T-cell (primary cell): ENCODE measurements at regions not wholly inside any gene's neighbourhood (a gene's known extent, or its start where the extent isn't known, plus 50 kb on each side); places are given as distances from the start of the nearest gene placed in this dataset.

Source experiments
- ATAC-seq, 4 experiments: fragments of 200-7000 bp in 3 of 4; fragments of 150-1000 bp in 1 of 4; cut with Tn5 transposase; replicated peaks in 1 of 4; 1 replicate in 3 of 4; 2 replicates in 1 of 4; pipeline ENCODE4 v1.10.0; 2021; ENCODE audit warnings: moderate library complexity in 3 of 4, mild to moderate bottlenecking in 2 of 4, moderate number of reproducible peaks in 1 of 4
- CTCF ChIA-PET, 2 donors: fragments of 300-600 bp; sonication (Branson Sonifier 250); formaldehyde crosslinking; loops; one replicate each; lab custom pipeline; 2022; ENCODE audit warnings: antibody characterized with exemption in 2 of 2; lab: Charles Lee
- POLR2A ChIA-PET, 2 donors: fragments of 300-600 bp; sonication (Branson Sonifier 250); formaldehyde crosslinking; loops; one replicate each; lab custom pipeline; 2022; ENCODE audit warnings: antibody characterized with exemption in 2 of 2; lab: Charles Lee
- DNase-seq, 35 experiments: peaks; one replicate each; pipeline versions ENCODE4 v3.0.0 to v3.0.0-alpha.2; 2013 to 2023
- H3K27ac ChIP-seq: one replicate; pipeline ENCODE4 v1.5.1; 2013; ENCODE audit warnings: low read length
- H3K27me3 ChIP-seq, 2 experiments: replicated peaks in 1 of 2; 1 replicate in 1 of 2; 2 replicates in 1 of 2; pipeline versions ENCODE4 v1.6.1 to v1.7.0; 2013; ENCODE audit warnings: low read length in 1 of 2, mixed read lengths in 1 of 2; ENCODE audit not compliant: control insufficient read depth in 2 of 2, insufficient read depth in 2 of 2; ENCODE audit errors: extremely low read depth in 1 of 2
- H3K36me3 ChIP-seq, 2 donors: 1 replicate in 1 of 2; 2 replicates in 1 of 2; pipeline versions ENCODE4 v1.6.1 to v1.7.0; 2013; ENCODE audit warnings: low read length in 1 of 2; ENCODE audit not compliant: control insufficient read depth in 2 of 2, insufficient read depth in 1 of 2; ENCODE audit errors: extremely low read depth in 1 of 2
- H3K4me1 ChIP-seq, 2 experiments: 1 replicate in 1 of 2; 2 replicates in 1 of 2; pipeline versions ENCODE4 v1.6.1 to v1.7.0; 2013; ENCODE audit warnings: low read length in 2 of 2, mixed read lengths in 1 of 2; ENCODE audit not compliant: insufficient read depth in 2 of 2, control insufficient read depth in 1 of 2; ENCODE audit errors: extremely low read depth in 1 of 2
- H3K4me3 ChIP-seq, 2 donors: 1 replicate in 1 of 2; 2 replicates in 1 of 2; pipeline versions ENCODE4 v1.5.1 to v1.7.0; 2013; ENCODE audit warnings: mild to moderate bottlenecking in 2 of 2, low read length in 1 of 2, moderate library complexity in 1 of 2; ENCODE audit not compliant: control insufficient read depth in 1 of 2; ENCODE audit errors: extremely low read depth in 1 of 2
- H3K9me3 ChIP-seq: 2 replicates; pipeline ENCODE4 v1.7.0; 2013
- H3K27ac Mint-ChIP-seq, 2 donors: one replicate each; pipeline ENCODE4 v1.8.0; 2020 to 2021; ENCODE audit warnings: mild to moderate bottlenecking in 2 of 2, mixed read lengths in 2 of 2
- H3K27me3 Mint-ChIP-seq, 2 donors: one replicate each; pipeline ENCODE4 v1.8.0; 2021 to 2022; ENCODE audit warnings: mixed read lengths in 2 of 2
- H3K36me3 Mint-ChIP-seq: one replicate; pipeline ENCODE4 v1.8.0; 2021; ENCODE audit warnings: mixed read lengths
- H3K4me1 Mint-ChIP-seq, 3 donors: one replicate each; pipeline ENCODE4 v1.8.0; 2020 to 2022; ENCODE audit warnings: mixed read lengths in 3 of 3, mild to moderate bottlenecking in 1 of 3
- H3K4me3 Mint-ChIP-seq, 3 donors: one replicate each; pipeline ENCODE4 v1.8.0; 2020 to 2022; ENCODE audit warnings: mild to moderate bottlenecking in 3 of 3, mixed read lengths in 3 of 3, moderate library complexity in 3 of 3
- H3K9me3 Mint-ChIP-seq, 3 donors: one replicate each; pipeline ENCODE4 v1.8.0; 2020 to 2022; ENCODE audit warnings: mixed read lengths in 3 of 3
- whole genome bisulfite sequencing: methylation state at CpG from one replicate; pipeline ENCODE4 v1.1.5; 2013; ENCODE audit warnings: missing lambda C conversion rate; ENCODE audit not compliant: insufficient coverage; 5-methylcytosine and 5-hydroxymethylcytosine counted together

DNA sequence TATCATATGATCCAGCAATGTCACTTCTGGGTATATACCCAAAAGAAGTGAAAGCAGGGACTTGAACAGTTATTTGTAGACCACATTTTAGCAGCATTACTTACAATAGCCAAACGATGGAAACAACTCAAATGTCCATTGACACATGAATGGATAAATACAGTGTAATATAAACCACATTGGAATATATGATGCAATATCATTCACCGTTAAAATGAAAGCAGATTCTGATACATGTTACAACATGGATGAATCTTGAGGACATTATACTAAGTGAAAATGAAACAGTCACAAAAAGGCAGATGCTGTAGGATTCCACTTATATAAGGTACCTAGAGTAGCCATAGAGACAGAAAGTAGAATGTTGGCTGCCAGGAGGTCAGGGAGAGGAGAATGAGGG, 130.5 kb upstream of the SMAD1 start:
- ATAC-seq, result no peak
- Histone ChIP-seq H3K27ac (no peak overlapping the region), H3K9me3 (no peaks in the 10 kb centered on the region), H3K4me1 (no peaks in the 10 kb centered on the region), H3K36me3 (no peaks in the 10 kb centered on the region), H3K4me3 (no peak overlapping the region), H3K27me3 (peaks cover 0 to 2% of the 10 kb centered on the region in 2 experiments)
- peaks cover 12 to 14% of the 10 kb centered on the region in 2 donors for H3K27me3 Mint-ChIP-seq
- H3K36me3 Mint-ChIP-seq, result no peaks in the 10 kb centered on the region
- no peaks in the 10 kb centered on the region for H3K9me3 Mint-ChIP-seq
- no CpG with 5 or more reads among the region's 2 CpGs for WGBS
- no peak overlapping the region for H3K27ac Mint-ChIP-seq
- H3K4me1 Mint-ChIP-seq, result no peaks in the 10 kb centered on the region
- ChIA-PET POLR2A (no interaction called here), CTCF (no interaction called here)
- H3K4me3 Mint-ChIP-seq, result no peak overlapping the region
- DNase-seq, result no peak

DNA sequence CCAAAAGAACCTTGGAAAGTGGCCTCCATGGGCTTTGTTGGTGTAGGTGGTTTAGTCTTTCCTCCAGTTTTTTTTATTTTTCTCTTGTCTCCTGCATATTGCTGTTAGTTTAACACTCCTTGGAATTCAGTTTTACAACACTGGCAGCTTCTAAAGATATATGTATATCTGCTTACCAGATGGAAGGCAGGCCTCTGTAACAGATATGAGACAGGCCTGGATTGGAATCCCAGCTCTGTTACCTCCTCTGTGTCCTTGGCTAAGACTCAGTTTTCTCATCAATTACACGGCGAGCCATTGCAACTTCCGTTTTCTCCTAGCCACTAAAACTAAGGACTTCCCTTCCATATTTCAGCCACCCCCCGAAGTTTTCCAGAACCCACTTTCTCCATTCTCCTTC, 133.4 kb upstream of the SMAD1 start:
- peaks cover 12 to 14% of the 10 kb centered on the region in 2 donors for H3K27me3 Mint-ChIP-seq
- H3K27ac Mint-ChIP-seq, result no peak overlapping the region
- no peak overlapping the region for H3K4me3 ChIP-seq
- no peaks in the 10 kb centered on the region for H3K4me1 ChIP-seq
- H3K36me3 Mint-ChIP-seq, result no peaks in the 10 kb centered on the region
- H3K4me1 Mint-ChIP-seq, result no peaks in the 10 kb centered on the region
- H3K9me3 ChIP-seq, result no peaks in the 10 kb centered on the region
- ATAC-seq, result no peak
- WGBS, result 90% methylated on average over 2 of the region's 4 CpGs
- no peak for DNase-seq
- H3K9me3 Mint-ChIP-seq, result no peaks in the 10 kb centered on the region
- H3K27ac ChIP-seq, result no peak overlapping the region
- ChIA-PET CTCF (no interaction called here), POLR2A (no interaction called here)
- H3K27me3 ChIP-seq, result peaks cover 0 to 2% of the 10 kb centered on the region in 2 experiments
- H3K36me3 ChIP-seq, result no peaks in the 10 kb centered on the region
- H3K4me3 Mint-ChIP-seq, result no peak overlapping the region

DNA sequence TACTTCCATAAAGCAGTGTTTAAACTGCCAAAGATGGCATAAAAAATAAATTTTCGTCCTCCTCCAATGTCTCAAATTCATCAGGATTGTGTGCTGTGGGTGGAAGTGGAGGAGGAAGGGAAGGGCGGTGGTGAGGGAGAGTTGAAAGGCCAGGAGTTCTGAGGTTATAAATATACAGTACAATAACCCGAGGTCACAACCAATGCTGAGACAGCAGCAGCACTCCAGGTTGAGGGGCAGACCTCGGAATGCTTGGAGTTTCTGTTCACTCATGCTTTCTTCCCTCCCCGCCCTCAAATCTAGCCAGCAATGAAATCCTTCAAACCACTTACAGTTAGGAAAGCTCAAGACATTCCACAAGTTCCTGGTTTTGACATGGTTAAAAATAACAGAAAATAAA, 134.0 kb upstream of the SMAD1 start:
- DNase-seq, result no peak
- ChIA-PET CTCF (no interaction called here), POLR2A (no interaction called here)
- Mint-ChIP-seq H3K36me3 (no peaks in the 10 kb centered on the region), H3K4me1 (no peaks in the 10 kb centered on the region), H3K27me3 (peaks cover 12 to 14% of the 10 kb centered on the region in 2 donors), H3K27ac (no peak overlapping the region), H3K9me3 (no peaks in the 10 kb centered on the region), H3K4me3 (no peak overlapping the region)
- Histone ChIP-seq H3K4me3 (no peak overlapping the region), H3K4me1 (no peaks in the 10 kb centered on the region), H3K27me3 (peaks cover 0 to 2% of the 10 kb centered on the region in 2 experiments), H3K27ac (no peak overlapping the region), H3K36me3 (no peaks in the 10 kb centered on the region), H3K9me3 (no peaks in the 10 kb centered on the region)
- 80% methylated on average over 1 of the region's 5 CpGs for WGBS
- no peak for ATAC-seq

DNA sequence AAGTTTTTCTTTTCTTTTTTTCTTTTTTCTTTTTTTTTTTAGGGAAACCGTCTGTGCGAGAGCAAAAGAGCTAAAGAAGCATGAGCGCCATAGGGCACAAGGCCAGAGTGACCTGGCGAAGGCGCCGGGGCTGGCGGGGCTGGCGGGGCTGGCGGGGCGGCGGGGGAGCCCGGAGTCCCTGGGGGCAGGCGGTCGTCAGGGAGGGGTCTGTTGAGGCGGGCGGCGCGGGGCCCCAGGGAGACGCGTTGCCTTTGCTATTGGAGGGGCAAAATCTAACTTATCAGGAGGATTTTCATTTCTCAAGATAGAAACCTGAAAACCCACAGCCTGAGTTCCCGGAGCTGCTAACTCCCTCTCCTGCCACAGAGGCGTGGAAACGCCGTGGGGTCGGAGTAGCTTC, 135.6 kb upstream of the SMAD1 start:
- DNase-seq (no peak), ATAC-seq (no peak)
- POLR2A ChIA-PET, result no interaction called here
- Histone ChIP-seq H3K9me3 (no peaks in the 10 kb centered on the region), H3K4me3 (no peak overlapping the region), H3K36me3 (no peaks in the 10 kb centered on the region), H3K27me3 (peaks cover 0 to 2% of the 10 kb centered on the region in 2 experiments), H3K4me1 (no peaks in the 10 kb centered on the region), H3K27ac (no peak overlapping the region)
- CTCF ChIA-PET, result no interaction called here
- WGBS, result 81% methylated on average over 3 of the region's 25 CpGs
- Mint-ChIP-seq H3K27me3 (peaks cover 6 to 7% of the 10 kb centered on the region in 2 donors), H3K9me3 (no peaks in the 10 kb centered on the region), H3K27ac (no peak overlapping the region), H3K36me3 (no peaks in the 10 kb centered on the region), H3K4me1 (no peaks in the 10 kb centered on the region), H3K4me3 (no peak overlapping the region)

DNA sequence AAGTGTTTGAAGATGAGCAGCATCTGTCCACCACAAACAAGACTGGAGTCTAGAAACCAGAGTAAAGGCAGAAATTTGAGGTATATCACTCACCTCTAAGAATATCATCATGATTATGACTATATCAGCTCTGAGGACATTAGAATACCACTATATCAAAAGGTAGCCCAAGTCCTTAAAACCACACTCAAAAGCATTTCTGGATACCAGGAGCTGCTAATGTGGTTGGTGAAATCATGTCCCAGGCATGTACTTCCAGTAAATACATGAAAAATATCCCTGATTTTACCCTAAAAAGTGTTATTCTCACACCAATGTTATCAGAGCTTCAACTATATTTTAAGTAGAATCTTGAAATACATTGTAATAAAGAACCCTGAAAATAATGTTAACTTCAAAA, 136.3 kb upstream of the SMAD1 start:
- H3K9me3 ChIP-seq, result no peaks in the 10 kb centered on the region
- no peaks in the 10 kb centered on the region for H3K9me3 Mint-ChIP-seq
- H3K4me1 ChIP-seq, result no peaks in the 10 kb centered on the region
- peaks cover 0 to 2% of the 10 kb centered on the region in 2 experiments for H3K27me3 ChIP-seq
- H3K4me3 Mint-ChIP-seq, result no peak overlapping the region
- H3K4me3 ChIP-seq, result no peak overlapping the region
- DNase-seq (no peak), ATAC-seq (no peak)
- no peaks in the 10 kb centered on the region for H3K4me1 Mint-ChIP-seq
- ChIA-PET CTCF (no interaction called here), POLR2A (no interaction called here)
- no peak overlapping the region for H3K27ac ChIP-seq
- H3K27ac Mint-ChIP-seq, result no peak overlapping the region
- no peaks in the 10 kb centered on the region for H3K36me3 Mint-ChIP-seq
- H3K36me3 ChIP-seq, result no peaks in the 10 kb centered on the region
- H3K27me3 Mint-ChIP-seq, result peaks cover 6% of the 10 kb centered on the region in 2 donors

DNA sequence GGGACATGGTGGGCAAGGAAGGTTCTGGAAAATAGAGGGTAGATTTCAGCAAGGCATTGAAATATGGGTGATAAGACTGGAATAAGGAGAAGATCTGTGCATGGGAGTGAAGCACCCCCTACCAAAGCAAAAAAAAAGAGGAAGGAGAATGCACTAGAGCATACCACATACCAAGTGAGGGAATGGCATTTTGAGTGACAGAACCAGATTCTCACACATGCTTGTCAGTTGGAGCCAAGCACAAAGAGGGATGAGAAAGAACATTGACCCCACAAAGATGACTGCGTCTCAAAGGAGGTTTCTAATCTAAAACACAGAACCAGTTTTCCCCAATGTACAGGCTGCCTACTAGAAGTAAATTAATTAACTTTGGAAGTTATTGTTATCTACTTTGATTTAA, 140.3 kb upstream of the SMAD1 start:
- ChIA-PET CTCF (no interaction called here), POLR2A (no interaction called here)
- H3K27me3 ChIP-seq, result no peaks in the 10 kb centered on the region
- H3K4me1 Mint-ChIP-seq, result no peaks in the 10 kb centered on the region
- no peak overlapping the region for H3K27ac Mint-ChIP-seq
- H3K36me3 ChIP-seq, result no peaks in the 10 kb centered on the region
- ATAC-seq (no peak), DNase-seq (no peak)
- no CpG with 5 or more reads among the region's 1 CpG for WGBS
- H3K4me3 Mint-ChIP-seq, result no peak overlapping the region
- no peaks in the 10 kb centered on the region for H3K4me1 ChIP-seq
- H3K36me3 Mint-ChIP-seq, result no peaks in the 10 kb centered on the region
- H3K27me3 Mint-ChIP-seq, result peaks cover 0 to 2% of the 10 kb centered on the region in 2 donors
- H3K9me3 ChIP-seq, result no peaks in the 10 kb centered on the region
- no peak overlapping the region for H3K27ac ChIP-seq
- no peaks in the 10 kb centered on the region for H3K9me3 Mint-ChIP-seq
- no peak overlapping the region for H3K4me3 ChIP-seq

DNA sequence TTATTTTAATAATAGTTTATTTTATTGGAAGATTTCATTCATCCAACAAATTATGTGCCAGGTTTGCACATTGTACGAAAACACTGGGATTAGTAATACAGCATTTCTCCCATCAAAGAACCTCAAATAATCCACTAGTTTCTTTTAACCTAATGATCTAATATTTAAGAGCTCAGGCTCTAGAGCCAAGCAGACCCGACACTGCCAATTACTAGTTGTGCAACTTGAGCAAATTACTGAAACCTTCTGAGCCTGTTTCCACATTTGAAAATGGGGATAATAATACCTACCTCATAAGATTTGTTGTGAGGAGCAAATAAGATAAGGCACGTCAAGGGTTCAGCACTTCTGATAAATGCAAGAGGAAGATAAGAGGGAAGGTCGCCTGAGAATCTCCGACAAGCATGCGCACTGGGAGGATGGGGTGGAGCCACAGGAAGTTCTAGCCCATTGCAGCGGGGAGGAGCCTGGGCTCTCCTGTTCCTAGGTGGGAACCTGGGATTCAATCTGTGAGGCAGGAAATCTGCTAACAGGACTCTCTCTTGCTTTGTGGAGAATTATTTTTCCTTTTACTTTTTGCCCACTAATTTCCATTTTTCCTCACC, 141.5 kb upstream of the SMAD1 start:
- POLR2A ChIA-PET, result no interaction called here
- Mint-ChIP-seq H3K36me3 (no peaks in the 10 kb centered on the region), H3K27ac (no peak overlapping the region), H3K4me1 (no peaks in the 10 kb centered on the region), H3K9me3 (no peaks in the 10 kb centered on the region), H3K27me3 (peaks cover 0 to 2% of the 10 kb centered on the region in 2 donors), H3K4me3 (no peak overlapping the region)
- H3K27ac ChIP-seq, result no peak overlapping the region
- no peaks in the 10 kb centered on the region for H3K9me3 ChIP-seq
- no peaks in the 10 kb centered on the region for H3K4me1 ChIP-seq
- ATAC-seq, result no peak
- H3K36me3 ChIP-seq, result no peaks in the 10 kb centered on the region
- no peak overlapping the region for H3K4me3 ChIP-seq
- WGBS, result no CpG with 5 or more reads among the region's 7 CpGs
- no peak for DNase-seq
- H3K27me3 ChIP-seq, result no peaks in the 10 kb centered on the region
- CTCF ChIA-PET, result no interaction called here
